HEK293T (cell line): ENCODE measurements at regions not wholly inside any gene's neighbourhood (a gene's known extent, or its start where the extent isn't known, plus 50 kb on each side); places are given as distances from the start of the nearest gene placed in this dataset.

Experiments
- ARNT ChIP-seq: fragments of 450-650 bp; IDR thresholded peaks from 2 replicates; pipeline ENCODE4 v1.6.1; 2017; ENCODE audit warnings: mild to moderate bottlenecking
- BHLHE40 ChIP-seq: fragments of 450-650 bp; IDR thresholded peaks from 2 replicates; pipeline ENCODE4 v1.6.1; 2016; ENCODE audit warnings: mild to moderate bottlenecking, moderate library complexity, borderline replicate concordance
- ELF4 ChIP-seq: fragments of 450-650 bp; IDR thresholded peaks from 2 replicates; pipeline ENCODE4 v1.6.1; 2017; ENCODE audit warnings: antibody characterized with exemption
- FOXA1 ChIP-seq: fragments of 450-650 bp; IDR thresholded peaks from 2 replicates; pipeline ENCODE4 v1.6.1; 2016; ENCODE audit warnings: mild to moderate bottlenecking
- FOXK2 ChIP-seq: fragments of 450-650 bp; IDR thresholded peaks from 2 replicates; pipeline ENCODE4 v1.6.1; 2016; ENCODE audit warnings: mild to moderate bottlenecking
- FOXM1 ChIP-seq: fragments of 450-650 bp; IDR thresholded peaks from 2 replicates; pipeline ENCODE4 v1.6.1; 2017; ENCODE audit warnings: mild to moderate bottlenecking, borderline replicate concordance
- HDGF ChIP-seq: fragments of 450-650 bp; IDR thresholded peaks from 2 replicates; pipeline ENCODE4 v1.6.1; 2017; ENCODE audit warnings: antibody characterized with exemption, borderline replicate concordance
- L3MBTL2 ChIP-seq: fragments of 450-650 bp; conservative IDR thresholded peaks from 2 replicates; pipeline ENCODE4 v1.6.1; 2016; ENCODE audit warnings: mild to moderate bottlenecking
- LEF1 ChIP-seq: fragments of 450-650 bp; IDR thresholded peaks from 2 replicates; pipeline ENCODE4 v1.6.1; 2017; ENCODE audit warnings: mild to moderate bottlenecking, borderline replicate concordance
- NFRKB ChIP-seq: fragments of 450-650 bp; IDR thresholded peaks from 2 replicates; pipeline ENCODE4 v1.6.1; 2016; ENCODE audit warnings: mild to moderate bottlenecking, moderate library complexity
- SP1 ChIP-seq: fragments of 450-650 bp; IDR thresholded peaks from 2 replicates; pipeline ENCODE4 v1.6.1; 2017
- SUZ12 ChIP-seq: fragments of 450-650 bp; IDR thresholded peaks from 2 replicates; pipeline ENCODE4 v1.6.1; 2016; ENCODE audit warnings: mild to moderate bottlenecking
- TARDBP ChIP-seq: fragments of 450-650 bp; IDR thresholded peaks from 2 replicates; pipeline ENCODE4 v1.6.1; 2016
- ZNF384 ChIP-seq: fragments of 450-650 bp; IDR thresholded peaks from 2 replicates; pipeline ENCODE4 v1.6.1; 2016

GRCh38 chr14:41062826-41063225, 543.9 kb upstream of the LRFN5 start:
- TF ChIP-seq SP1 (no peak), LEF1 (no peak), ARNT (no peak), NFRKB (no peak), SUZ12 (no peak), ZNF384 (no peak), L3MBTL2 (no peak), ELF4 (no peak), HDGF (no peak), BHLHE40 (no peak), TARDBP (no peak), FOXK2 (no peak), FOXA1 (no peak), FOXM1 (no peak)
